ENCODE measurements at regions not wholly inside any gene's neighbourhood (a gene's known extent, or its start where the extent isn't known, plus 50 kb on each side); places are given as distances from the start of the nearest gene placed in this dataset.

GRCh38 chr5:135269199-135269598, 129.8 kb downstream of the MACROH2A1 start:
- TF ChIP-seq ZSCAN29 (CRISPR knock-in tag; conservative IDR thresholded peaks at IDR 0.05) (no peak), MAX (IDR thresholded peaks at IDR 0.05) (no peak), SRF (IDR thresholded peaks at IDR 0.05; ENCODE audit: low read depth, low read length) (no peak), SIN3A (IDR thresholded peaks at IDR 0.05; ENCODE audit: borderline replicate concordance, low read depth, low read length) (no peak), ZNF121 (CRISPR knock-in tag; IDR thresholded peaks at IDR 0.05) (no peak), EZH2 (conservative IDR thresholded peaks at IDR 0.05; ENCODE audit: low read depth, low read length) (no peak), CTCF (CRISPR knock-in tag; IDR thresholded peaks at IDR 0.05) (no peak), HCFC1 (IDR thresholded peaks at IDR 0.05; ENCODE audit: low read depth, low read length) (no peak), HMGXB4 (CRISPR knock-in tag; IDR thresholded peaks at IDR 0.05; ENCODE audit: borderline replicate concordance in 1 of 2, low read depth in 1 of 2) (no peak), SETDB1 (CRISPR knock-in tag; IDR thresholded peaks at IDR 0.05; ENCODE audit: borderline replicate concordance) (no peak), IKZF1 (IDR thresholded peaks at IDR 0.05) (no peak), STAG1 (CRISPR knock-in tag; IDR thresholded peaks at IDR 0.05) (no peak), ZNF710 (CRISPR knock-in tag; IDR thresholded peaks at IDR 0.05; ENCODE audit: borderline replicate concordance) (no peak), HINFP (CRISPR knock-in tag; IDR thresholded peaks at IDR 0.05; ENCODE audit: low read depth) (no peak)

Data from HepG2 (cell line).